Activated T-cell treated with anti-CD3 and anti-CD28 coated beads for 48 hours (primary cell): ENCODE measurements at regions not wholly inside any gene's neighbourhood (a gene's known extent, or its start where the extent isn't known, plus 50 kb on each side); places are given as distances from the start of the nearest gene placed in this dataset.

Experiments used
- DNase-seq: peaks from one replicate; pipeline ENCODE4 v3.0.0-alpha.2; 2020; ENCODE audit warnings: low read depth

- no peak for DNase-seq
Observed at GRCh38 chr1:108082738-108083562, 117.2 kb downstream of the SLC25A24 start.

GRCh38 chr1:108082001-108082400 lies 117.0 kb upstream of the VAV3 start:
- no peak for DNase-seq

- peak; percentile 17 for DNase-seq
Observed at GRCh38 chr1:108080448-108080847, 115.5 kb upstream of the VAV3 start.

GRCh38 chr1:108079440-108080025 lies 114.6 kb upstream of the VAV3 start:
- peak; percentile 10 for DNase-seq

DNA sequence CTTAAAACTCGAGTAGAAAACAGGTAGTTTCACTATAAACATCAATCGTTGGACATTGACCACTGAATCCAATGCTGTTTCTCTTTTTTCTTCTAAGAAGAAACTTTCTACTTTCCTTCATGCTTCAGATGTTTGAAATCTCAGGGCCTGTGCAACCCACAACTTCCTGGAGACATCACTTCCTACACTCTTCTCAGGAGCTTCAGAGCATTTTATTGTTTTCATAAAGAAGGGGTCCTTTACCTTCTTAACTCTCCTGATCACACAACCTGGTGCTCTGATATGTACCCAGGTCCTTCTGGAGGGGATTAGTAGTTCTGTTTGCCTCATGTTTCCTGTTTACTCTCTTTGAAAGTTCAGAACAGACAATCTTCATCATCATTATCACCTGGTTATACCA lies 113.0 kb upstream of the VAV3 start:
- no peak for DNase-seq

GRCh38 chr1:108075055-108075454 lies 110.1 kb upstream of the VAV3 start:
- no peak for DNase-seq

DNA sequence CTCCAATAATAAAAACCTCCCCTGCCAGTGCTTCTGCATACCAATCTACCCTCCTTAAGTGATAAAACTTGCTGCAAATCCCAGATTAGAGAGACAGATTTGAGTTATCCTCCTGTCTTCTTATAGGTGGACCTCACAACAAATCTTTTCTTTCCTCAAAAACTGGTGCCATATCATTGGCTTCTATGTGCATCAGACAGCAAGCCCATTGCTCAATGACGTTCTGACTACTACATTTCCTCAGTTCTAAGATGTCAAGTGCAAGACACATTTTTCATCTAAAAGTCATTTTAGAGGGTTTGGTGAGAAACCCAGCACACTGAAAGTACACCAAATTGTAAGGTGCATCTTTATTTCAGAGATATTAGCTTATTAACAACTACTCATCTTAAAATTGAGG lies 107.8 kb upstream of the VAV3 start:
- DNase-seq = no peak

- no peak for DNase-seq
Observed at GRCh38 chr1:108072212-108072611, 107.2 kb upstream of the VAV3 start.

DNA sequence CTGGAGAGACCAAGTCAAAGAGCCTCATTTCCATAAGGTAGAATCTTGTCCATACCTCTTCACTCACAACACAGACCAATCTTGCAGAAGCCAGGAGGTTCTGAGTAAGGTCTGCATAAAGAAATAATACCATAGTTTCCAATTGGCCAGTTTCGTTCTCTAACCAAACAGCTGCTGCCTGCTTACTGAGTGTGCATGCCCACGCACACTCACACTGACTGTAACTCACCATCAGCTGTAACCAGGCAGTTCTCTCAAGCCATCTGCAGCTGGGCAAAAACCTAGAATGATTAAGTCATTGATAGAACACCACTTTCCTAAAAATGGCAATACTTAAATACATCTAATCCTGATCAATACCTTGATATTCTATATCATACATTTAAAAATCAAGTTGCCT lies 106.6 kb upstream of the VAV3 start:
- DNase-seq = no peak

- DNase-seq = no peak
Observed at GRCh38 chr1:108070662-108071061, 105.7 kb upstream of the VAV3 start.

DNA sequence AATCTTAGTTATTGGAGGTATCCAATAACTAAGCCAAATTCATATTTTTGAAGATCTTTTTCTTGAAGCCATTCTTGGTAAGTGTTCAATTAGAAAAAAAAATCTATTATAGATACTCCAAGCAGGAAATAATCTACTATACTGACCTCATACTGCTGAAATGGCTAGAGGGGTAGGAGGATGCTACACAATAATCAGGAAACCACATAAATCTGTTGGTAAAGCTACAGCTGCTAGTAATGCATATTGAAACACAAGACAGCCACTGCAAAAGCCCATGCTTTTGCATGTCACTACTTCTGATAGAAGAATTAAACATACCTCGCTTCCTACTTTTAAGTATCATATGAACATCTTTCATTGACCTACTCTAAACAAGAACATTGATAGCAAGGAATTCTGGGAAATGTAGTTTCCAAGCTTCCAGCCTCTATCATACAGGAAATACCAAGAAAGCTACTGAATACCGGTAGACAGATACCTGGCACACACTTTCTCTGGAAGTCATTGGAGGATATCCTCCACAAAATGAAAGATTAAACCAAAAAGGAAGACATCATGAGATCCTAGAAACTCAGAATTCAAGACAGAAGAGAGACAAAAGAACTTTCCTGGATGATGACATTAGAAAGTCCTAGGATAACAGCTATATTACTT lies 103.0 kb upstream of the VAV3 start:
- DNase-seq = no peak

- DNase-seq = no peak
Observed at GRCh38 chr1:108066808-108067207, 101.8 kb upstream of the VAV3 start.

DNA sequence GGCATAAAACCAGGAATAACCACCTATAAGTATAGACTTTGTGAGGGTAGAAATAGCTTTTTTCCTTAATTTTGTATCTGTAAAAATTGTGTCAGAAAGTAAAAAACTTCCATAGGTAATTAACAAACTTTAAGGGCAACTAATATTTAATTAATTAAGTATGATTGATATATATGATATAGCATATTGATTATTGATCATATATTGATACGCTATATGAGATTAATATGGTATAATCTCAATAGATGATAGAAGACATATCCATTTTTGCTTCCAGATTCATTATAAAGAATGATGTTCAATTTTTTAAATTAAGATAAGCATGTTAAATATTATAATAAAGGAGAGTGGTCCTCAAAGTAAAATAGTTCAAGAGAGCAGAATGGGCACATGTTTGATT lies 99.3 kb upstream of the VAV3 start:
- DNase-seq = no peak

GRCh38 chr1:108063703-108064102 lies 98.7 kb upstream of the VAV3 start:
- DNase-seq = no peak

DNA sequence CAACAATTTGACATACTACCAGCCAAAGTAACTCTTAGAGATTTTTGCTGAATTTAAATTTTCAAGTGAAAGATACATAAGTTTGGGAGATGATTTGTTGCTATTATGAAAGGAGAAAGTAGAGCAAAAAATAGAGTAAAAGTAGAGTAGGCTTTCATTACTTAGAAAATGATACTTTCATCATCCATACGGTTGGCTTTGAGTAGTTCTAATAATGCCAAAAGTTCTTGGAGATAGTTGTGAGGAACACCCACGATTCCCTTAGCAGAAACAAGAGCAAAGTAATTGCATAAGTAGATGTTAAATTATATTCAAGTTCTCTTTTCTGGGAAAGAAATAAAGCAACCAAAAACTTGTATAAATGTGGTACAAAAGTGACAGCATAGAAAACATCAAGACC lies 95.0 kb upstream of the VAV3 start:
- DNase-seq = no peak

DNA sequence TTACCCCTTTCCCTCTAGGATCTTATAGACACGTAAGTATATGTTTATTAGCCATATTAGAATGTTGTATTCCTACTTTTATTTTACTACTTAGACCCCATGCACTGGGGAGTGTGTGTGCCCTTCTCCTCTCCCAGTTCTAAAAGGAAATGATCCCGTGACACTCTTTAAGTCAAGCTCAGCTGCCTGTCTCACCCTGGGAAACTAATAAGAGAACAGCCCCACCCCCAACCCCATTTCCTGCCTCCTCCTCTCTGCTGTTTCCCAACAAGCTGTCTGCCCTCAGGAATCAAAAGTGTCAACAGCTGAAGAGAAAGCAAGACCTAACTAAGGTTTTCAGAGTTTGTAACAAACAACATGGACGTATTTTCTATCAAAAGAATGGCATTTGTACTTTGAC lies 92.6 kb upstream of the VAV3 start:
- no peak for DNase-seq

- no peak for DNase-seq
Observed at GRCh38 chr1:108056436-108056990, 91.5 kb upstream of the VAV3 start.

- DNase-seq = no peak
Observed at GRCh38 chr1:108055387-108055786, 90.4 kb upstream of the VAV3 start.

DNA sequence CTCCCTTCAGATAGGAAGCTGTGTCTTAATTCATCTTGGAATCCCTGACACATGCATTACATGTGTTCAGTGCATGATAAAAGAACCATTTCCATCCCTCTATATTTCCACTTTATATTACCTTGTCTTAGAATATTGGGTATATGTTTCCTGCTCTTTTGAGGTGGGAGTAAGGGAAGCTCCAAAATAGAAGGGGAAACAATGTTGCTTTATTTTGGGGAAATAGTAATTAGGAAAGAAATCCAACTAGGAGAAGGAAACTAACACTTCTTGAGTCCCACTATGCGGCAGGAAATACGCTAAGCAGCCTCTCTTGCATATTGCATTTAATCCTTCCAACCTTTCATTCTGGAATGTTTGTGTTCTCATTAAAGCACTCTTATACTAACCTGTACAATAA lies 89.4 kb upstream of the VAV3 start:
- DNase-seq = no peak

- no peak for DNase-seq
Observed at GRCh38 chr1:108053270-108054013, 88.5 kb upstream of the VAV3 start.

GRCh38 chr1:108051631-108052377 lies 86.8 kb upstream of the VAV3 start:
- DNase-seq = no peak
